ENCODE measurements at regions not wholly inside any gene's neighbourhood (a gene's known extent, or its start where the extent isn't known, plus 50 kb on each side); places are given as distances from the start of the nearest gene placed in this dataset.
"Not testable (repeated sequence)": the region's sequence is repeated elsewhere in the genome, so short reads cannot be mapped to it uniquely, and the experiment has no call there.

GRCh38 chr5:66354422-66354821 lies 210.3 kb downstream of the SREK1 start:
- DNase-seq: no peak

- no peak for DNase-seq
Observed at GRCh38 chr5:66356011-66356565, 212.0 kb downstream of the SREK1 start.

DNA sequence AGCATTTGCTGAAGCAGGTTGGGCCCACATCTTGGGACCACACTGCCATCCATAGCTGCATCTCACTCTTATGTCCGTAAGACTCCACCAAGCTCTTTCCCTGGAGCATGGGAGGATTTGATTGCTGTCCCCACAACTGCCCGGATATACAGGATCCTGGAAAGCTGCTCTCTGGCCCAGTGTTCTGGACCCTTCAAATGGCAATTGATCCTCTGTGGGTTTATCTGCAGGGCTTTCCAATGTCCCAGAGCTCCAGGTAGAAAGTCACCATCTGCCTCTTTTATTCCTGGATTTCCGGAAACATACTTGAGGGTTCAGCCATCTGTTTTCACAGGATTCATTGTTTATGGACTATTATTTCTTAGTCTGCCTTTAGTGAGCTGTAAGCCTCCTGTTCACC lies 214.6 kb downstream of the SREK1 start:
- DNase-seq: no peak

DNA sequence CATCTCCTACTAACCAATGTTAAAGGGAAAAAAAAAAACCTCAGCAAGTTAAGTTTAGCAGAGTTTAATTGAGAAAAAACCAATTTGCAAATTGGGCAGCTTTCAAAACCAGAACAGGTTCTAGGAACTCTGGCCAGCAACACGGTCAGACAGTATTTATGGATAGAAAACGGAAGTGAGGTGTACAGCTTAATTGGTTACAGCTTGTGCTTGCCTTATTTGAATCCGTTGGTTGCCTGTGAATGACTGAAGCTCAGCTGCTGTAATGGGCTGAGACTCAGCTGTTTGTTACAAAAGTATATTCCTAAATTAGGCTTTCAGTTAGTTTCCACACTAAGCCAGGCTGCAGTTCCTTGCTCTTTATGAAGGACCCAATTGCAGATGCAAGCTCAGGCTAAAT lies 217.0 kb downstream of the SREK1 start:
- no peak for DNase-seq

DNA sequence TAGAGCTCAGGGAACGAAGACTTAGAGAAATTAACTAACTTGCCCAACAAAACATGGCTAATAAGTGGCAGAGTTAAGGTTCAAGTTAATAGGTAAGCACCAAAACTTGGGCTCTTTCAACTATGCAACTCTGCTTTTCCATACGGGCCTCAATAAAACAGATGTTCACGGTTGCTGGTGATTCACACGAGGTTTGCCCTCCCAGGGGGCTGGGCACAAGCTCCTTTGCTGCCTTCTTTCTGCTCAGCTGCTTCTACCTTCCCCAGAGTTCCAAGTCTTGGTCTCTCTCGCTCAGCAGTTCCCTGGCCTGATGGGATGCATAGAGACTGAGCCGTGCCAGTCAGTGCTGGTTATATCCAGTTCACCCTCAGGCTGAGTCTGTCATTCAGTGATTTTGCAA lies 217.9 kb downstream of the SREK1 start:
- no peak for DNase-seq

DNA sequence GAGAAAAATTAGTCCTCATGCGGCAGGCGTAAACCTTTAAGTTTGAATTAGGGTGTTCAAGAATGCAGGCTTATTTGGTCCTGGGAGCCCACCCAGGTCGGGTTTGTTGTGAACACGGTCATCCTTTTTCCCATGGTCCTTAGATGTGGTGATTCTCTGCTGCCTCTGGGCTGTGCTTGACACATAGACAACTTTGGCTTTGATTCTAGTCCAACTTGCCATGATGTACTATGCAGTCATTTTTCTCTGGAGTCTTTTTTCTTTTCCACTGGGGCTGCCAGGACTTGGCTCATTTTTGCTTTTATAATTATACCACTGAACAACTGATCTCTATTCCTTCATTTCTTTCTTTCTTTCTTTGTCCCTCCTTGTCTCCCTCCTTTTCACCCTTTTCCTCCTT lies 218.6 kb downstream of the SREK1 start:
- DNase-seq: no peak

DNA sequence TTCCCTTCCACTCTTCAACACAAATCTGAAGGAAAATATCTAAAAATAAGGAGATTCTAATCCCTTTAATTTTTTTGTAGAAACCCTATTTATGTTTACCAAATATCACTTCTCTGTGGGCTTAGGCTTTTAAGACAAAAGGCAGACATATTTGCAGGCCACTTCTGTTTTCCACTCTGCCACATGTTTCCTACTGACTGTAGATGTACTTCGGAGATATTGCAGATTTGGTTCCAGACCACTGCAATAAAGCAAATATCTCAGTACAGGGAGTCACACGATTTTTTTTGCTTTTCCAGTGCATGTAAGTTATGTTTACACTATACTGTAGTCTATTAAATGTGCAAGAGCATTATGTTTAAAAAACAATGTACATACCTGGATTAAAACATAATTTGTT lies 219.0 kb downstream of the SREK1 start:
- DNase-seq: no peak

DNA sequence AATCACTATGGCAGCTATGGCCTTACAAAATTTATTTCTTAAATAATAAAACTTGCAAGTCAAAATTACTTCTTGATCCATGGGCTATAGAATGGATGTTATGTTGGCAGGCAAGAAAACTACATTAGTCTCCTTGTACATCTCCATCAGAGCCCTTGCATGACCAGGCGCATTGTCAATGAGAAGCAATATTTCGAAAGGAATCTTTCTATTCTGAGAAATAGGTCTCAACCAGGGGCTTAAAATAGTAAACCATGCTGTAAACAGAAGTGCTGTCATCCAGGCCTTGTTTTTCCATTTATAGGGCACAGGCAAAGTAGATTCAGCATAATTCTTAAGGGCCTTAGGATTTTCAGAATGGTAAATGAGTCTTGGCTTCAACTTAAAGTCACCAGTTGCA lies 220.1 kb downstream of the SREK1 start:
- no peak for DNase-seq

- DNase-seq: no peak
Observed at GRCh38 chr5:66365981-66366380, 221.9 kb downstream of the SREK1 start.

DNA sequence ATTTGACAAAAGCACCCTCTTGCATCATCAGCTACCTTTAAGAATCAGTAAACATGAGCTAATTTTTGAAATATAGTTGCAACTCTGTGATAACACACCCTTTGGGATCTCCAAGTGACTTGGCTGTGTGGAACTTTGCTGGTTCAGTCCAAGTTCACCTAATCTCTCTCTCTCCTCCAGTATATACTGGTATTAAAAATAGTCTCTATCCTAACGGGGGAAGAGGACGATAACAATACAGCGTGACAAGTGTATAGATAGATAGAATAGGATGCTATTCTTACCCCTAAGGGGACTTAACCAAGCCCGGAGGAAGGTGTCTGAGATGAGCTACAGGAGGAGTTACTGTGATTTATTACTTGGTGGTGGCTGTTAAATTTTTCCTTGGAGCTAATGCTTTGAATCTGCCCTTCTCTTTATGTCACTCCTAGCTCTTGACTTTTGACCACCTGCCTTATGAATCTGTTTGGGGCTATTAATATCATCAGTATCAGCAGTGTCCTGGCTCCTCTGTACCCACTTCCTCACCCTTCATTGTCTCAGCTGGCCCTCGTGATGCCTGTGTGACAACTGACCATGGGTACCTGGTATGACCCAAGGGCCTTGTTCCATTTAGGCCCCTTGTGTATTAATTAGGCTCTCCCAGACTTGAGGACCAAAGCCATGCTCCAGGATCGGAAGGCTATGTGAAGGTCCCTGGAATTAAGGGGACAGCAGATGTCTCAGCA lies 223.9 kb downstream of the SREK1 start:
- no peak for DNase-seq

DNA sequence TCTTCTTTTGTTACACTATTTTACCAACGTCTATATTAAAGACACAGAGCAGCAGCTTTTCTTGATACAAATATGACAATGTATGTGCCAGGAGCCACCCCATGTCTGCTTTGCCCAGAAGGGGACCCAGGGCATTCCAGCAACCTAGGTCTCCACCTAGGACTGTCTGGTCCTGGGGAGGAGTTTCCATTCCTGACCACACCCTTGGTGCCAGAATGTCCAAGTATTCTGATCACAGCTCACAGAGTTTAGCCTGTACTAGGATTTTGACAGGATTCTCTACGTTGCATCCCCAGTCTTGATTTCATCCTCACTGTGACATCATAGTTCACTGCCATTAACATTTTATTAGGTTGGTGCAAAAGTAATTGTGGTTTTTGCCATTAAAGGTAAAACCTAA lies 224.7 kb downstream of the SREK1 start:
- no peak for DNase-seq

DNA sequence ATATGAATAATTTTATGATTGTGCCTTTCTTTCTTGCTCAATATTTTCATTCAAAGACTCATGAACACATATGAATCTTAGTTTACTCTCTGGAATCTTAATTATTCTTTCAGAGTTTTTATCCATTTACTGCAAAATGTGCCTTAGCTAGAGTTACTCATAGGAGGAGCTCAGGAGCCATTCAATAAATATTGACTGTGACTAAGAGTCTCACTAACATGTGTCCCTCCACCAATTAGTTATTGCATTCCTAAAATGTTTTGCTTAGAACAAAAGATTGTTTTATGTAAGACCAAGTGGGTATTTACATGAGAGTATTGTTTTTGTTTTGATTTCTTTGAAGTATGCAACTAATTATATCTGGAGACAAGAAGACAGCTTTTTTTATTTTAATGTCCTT lies 218.4 kb upstream of the MAST4 start:
- no peak for DNase-seq

- no peak for DNase-seq
Observed at GRCh38 chr5:66378407-66378806, 217.8 kb upstream of the MAST4 start.

DNA sequence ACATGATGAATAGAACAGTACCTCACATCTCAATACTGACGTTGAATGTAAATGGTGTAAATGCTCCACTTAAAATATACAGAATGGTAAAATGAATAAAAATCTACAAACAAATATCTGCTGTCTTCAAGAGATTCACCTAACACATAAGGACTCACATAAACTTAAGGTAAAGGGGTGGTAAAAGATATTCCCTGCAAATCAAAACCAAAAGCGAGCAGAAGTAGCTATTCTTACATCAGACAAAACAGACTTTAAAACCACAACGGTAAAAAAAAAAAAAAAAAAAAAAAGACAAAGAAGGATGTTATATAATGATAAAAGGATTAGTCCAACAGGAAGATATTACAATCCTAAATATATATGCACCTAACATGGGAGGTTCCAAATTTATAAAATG lies 214.0 kb upstream of the MAST4 start:
- no peak for DNase-seq

- not testable (repeated sequence) for DNase-seq
Observed at GRCh38 chr5:66405145-66405544, 191.0 kb upstream of the MAST4 start.

DNA sequence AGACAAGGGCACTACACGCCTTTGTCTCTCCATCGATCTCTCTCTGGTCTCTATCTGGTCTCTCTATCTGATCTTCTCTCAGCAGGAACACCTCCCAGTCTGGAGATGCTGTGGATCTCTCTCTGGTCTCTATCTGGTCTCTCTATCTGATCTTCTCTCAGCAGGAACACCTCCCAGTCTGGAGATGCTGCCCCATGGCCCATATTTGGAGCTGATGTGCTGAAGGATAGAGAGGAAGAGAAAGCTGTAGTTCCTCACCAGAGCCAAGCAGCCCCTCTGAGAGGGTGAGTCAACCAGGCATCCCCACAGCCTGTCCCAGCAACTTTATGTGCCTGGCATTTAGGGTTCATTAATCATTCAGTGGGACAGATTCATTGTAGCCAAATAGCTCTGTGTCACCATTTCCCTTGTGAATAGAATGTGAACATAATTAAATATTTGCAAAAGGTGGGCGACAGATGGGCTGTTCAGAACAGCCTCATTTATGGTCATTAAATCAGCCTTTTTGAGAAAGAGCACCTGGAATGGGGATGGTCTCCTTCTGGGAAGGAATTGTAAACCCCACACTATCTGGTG lies 189.3 kb upstream of the MAST4 start:
- DNase-seq: no peak

GRCh38 chr5:66407765-66408164 lies 188.4 kb upstream of the MAST4 start:
- no peak for DNase-seq

DNA sequence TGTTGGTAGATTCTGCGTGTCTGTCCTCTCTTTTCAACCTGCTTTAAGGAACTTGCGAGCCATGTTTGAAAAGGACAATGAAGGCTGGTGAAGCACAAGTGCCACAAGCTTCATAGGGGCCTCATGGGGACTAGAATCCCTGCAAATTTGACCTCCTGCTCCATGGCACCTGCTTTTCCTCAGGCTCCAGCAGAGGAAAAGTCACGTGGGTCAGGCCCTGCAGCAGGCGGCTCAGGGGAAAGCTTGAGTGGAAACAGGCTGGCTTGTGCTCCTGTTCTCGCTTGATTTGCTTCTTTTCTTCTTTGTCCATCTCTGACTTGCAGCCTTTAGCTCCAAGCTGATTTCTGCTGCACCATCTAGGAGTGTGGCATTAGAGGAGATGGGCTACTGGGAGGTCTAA lies 187.6 kb upstream of the MAST4 start:
- no peak for DNase-seq

- DNase-seq: no peak
Observed at GRCh38 chr5:66410122-66410521, 186.1 kb upstream of the MAST4 start.

- DNase-seq: no peak
Observed at GRCh38 chr5:66411701-66412100, 184.5 kb upstream of the MAST4 start.

DNA sequence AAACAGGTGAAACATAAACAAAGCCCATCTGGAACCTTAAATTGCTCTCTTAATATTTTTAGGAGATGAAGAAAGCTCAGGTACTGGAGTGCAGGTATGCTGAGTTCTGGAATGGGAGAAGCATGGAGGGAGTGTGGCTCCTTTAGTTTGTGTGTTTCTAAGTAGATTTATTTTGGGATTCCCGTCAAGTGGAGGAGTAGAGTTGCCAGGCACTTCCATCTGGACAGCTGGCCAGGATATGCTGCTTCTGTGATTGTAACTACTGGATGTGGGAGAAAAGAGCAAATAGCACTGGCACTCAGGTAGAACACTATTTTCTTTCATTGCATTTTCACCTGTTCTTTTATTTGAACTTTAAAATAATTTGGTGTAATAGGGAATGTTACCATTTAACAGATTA lies 182.3 kb upstream of the MAST4 start:
- DNase-seq: no peak

GRCh38 chr5:66415208-66415607 lies 181.0 kb upstream of the MAST4 start:
- no peak for DNase-seq

GRCh38 chr5:66416698-66417097 lies 179.5 kb upstream of the MAST4 start:
- no peak for DNase-seq

DNA sequence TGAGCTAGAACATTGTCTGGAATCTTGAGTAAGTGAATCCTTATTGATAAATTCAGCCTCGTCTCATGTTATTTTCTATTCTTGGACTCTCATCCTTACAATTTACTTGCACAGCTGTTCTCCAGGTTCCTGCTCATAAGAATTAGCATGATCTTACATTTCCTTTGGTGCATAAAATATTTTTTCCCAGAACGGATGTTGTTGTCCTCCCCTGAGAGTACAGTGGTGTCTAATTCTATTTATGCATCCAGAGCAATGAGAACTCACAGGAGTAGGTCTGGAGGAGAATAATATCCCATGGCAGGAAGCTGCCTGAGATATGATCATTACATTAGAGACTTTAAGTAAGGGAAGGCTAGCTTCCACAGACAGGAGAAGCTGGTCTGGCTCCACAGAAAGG lies 178.4 kb upstream of the MAST4 start:
- no peak for DNase-seq

- DNase-seq: no peak
Observed at GRCh38 chr5:66423484-66423883, 172.7 kb upstream of the MAST4 start.

All from NCI-H446 treated with DMSO at 0.1 percent for 48 hours (cell line).